ENCODE measurements at regions not wholly inside any gene's neighbourhood (a gene's known extent, or its start where the extent isn't known, plus 50 kb on each side); places are given as distances from the start of the nearest gene placed in this dataset.
"Not testable (repeated sequence)": the region's sequence is repeated elsewhere in the genome, so short reads cannot be mapped to it uniquely, and the experiment has no call there.

GRCh38 chr3:177249203-177249602, 51.9 kb upstream of the TBL1XR1 start:
- Mint-ChIP-seq H3K4me1 (no peaks in the 10 kb centered on the region), H3K36me3 (ENCODE audit: low read depth) (no peaks in the 10 kb centered on the region), H3K27me3 (no peaks in the 10 kb centered on the region), H3K9me3 (peaks cover 3% of the 10 kb centered on the region), H3K4me3 (no peak overlapping the region), H3K27ac (no peak overlapping the region)
- no peak for ATAC-seq (replicated peaks)

- Mint-ChIP-seq H3K36me3 (ENCODE audit: low read depth) (no peaks in the 10 kb centered on the region), H3K27me3 (no peaks in the 10 kb centered on the region)
Observed at GRCh38 chr3:177250151-177250550, 52.9 kb upstream of the TBL1XR1 start.

DNA sequence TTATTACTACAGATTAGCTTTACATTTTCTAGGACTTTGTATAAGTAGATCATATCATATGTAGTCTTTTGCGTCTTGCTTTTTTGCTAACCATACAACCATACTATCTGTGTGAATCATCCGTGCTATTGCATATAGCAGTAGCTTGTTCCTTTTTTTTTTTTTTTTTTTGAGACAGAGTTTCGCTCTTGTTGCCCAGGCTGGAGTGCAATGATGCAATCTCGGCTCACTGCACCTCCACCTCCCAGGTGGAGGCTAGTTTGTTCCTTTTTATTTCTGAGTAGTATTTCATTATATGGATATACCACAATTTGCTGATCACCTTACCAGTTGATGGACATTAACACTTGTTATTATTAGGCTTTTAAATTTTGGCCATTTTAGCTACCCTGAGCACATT, 54.5 kb upstream of the TBL1XR1 start:
- Mint-ChIP-seq H3K36me3 (ENCODE audit: low read depth) (no peaks in the 10 kb centered on the region), H3K27ac (no peak overlapping the region), H3K9me3 (peaks cover 3% of the 10 kb centered on the region), H3K4me1 (no peaks in the 10 kb centered on the region), H3K27me3 (no peaks in the 10 kb centered on the region), H3K4me3 (no peak overlapping the region)
- no peak for ATAC-seq (replicated peaks)

More at GRCh38 chr3:177250151-177250550, 52.9 kb upstream of the TBL1XR1 start:
- peaks cover 3% of the 10 kb centered on the region for H3K9me3 Mint-ChIP-seq
- no peak overlapping the region for H3K4me3 Mint-ChIP-seq
- ATAC-seq (replicated peaks): no peak
- H3K27ac Mint-ChIP-seq: no peak overlapping the region
- no peaks in the 10 kb centered on the region for H3K4me1 Mint-ChIP-seq

GRCh38 chr3:177257006-177257405, 59.7 kb upstream of the TBL1XR1 start:
- H3K4me3 Mint-ChIP-seq: no peak overlapping the region
- H3K36me3 Mint-ChIP-seq (ENCODE audit: low read depth): no peaks in the 10 kb centered on the region
- no peak for ATAC-seq (replicated peaks)
- no peaks in the 10 kb centered on the region for H3K4me1 Mint-ChIP-seq
- H3K27ac Mint-ChIP-seq: no peak overlapping the region
- H3K27me3 Mint-ChIP-seq: no peaks in the 10 kb centered on the region
- H3K9me3 Mint-ChIP-seq: no peaks in the 10 kb centered on the region

- Mint-ChIP-seq H3K9me3 (no peaks in the 10 kb centered on the region), H3K4me1 (no peaks in the 10 kb centered on the region), H3K36me3 (ENCODE audit: low read depth) (no peaks in the 10 kb centered on the region), H3K27ac (no peak overlapping the region), H3K4me3 (no peak overlapping the region), H3K27me3 (no peaks in the 10 kb centered on the region)
- no peak for ATAC-seq (replicated peaks)
Observed at GRCh38 chr3:177257625-177258024, 60.3 kb upstream of the TBL1XR1 start.

DNA sequence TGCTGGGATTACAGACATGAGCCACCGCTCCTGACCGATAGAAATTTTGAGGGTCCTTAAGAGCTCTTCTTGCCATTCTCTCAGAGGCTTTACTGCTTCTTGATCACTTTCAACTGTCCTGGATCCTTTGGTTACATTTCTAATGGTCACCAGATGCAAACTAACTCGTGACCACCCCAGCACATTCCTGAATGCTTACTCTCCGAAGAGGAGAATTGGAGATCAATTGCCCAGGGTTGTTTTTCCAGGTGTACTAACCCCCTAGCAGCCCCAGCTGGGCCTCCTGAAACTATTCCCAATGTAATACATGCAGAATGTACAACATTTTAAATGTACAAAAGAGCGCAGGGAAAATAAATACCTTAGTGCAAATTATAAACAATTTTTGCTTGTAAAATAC, 65.1 kb upstream of the TBL1XR1 start:
- H3K4me3 Mint-ChIP-seq: no peak overlapping the region
- no peaks in the 10 kb centered on the region for H3K4me1 Mint-ChIP-seq
- no peaks in the 10 kb centered on the region for H3K27me3 Mint-ChIP-seq
- H3K9me3 Mint-ChIP-seq: no peaks in the 10 kb centered on the region
- ATAC-seq (replicated peaks): no peak
- no peaks in the 10 kb centered on the region for H3K36me3 Mint-ChIP-seq (ENCODE audit: low read depth)
- H3K27ac Mint-ChIP-seq: no peak overlapping the region

DNA sequence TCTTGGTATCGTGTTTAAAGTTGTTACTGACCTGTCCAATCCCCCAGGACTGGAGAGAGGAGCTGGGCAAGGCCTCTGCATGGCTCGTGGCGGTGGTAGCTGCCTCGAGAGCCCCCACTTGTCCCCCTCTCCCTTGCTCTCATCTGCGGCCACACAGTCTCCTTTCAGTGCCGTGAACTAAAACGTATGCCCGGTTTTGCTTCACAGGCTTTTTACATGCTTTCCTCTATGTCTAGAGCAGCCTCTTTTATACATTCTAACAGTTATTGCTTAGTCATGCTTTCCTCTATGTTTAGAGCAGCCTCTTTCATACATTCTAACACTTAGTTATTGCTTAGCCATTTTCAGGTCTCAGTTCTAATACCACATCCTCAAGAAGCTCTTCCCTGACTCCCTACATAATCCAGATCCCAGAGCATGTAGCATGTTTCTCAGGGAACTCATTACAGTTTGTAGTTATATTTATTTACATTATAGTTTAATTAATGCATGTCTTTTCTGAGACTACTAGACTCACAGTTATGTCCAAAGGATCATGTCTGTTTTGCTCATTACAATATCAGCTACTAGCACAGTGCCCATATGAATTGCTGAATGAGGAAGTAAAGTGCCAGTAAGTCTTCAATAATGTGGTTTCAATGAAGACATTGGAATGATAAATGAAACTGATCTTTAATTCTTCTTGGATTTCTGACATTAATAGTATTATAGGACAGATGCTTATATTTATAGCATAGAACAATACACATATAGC, 66.5 kb upstream of the TBL1XR1 start:
- ATAC-seq (replicated peaks): no peak
- Mint-ChIP-seq H3K4me1 (no peaks in the 10 kb centered on the region), H3K9me3 (no peaks in the 10 kb centered on the region), H3K27me3 (no peaks in the 10 kb centered on the region), H3K27ac (no peak overlapping the region), H3K36me3 (ENCODE audit: low read depth) (no peaks in the 10 kb centered on the region), H3K4me3 (no peak overlapping the region)

DNA sequence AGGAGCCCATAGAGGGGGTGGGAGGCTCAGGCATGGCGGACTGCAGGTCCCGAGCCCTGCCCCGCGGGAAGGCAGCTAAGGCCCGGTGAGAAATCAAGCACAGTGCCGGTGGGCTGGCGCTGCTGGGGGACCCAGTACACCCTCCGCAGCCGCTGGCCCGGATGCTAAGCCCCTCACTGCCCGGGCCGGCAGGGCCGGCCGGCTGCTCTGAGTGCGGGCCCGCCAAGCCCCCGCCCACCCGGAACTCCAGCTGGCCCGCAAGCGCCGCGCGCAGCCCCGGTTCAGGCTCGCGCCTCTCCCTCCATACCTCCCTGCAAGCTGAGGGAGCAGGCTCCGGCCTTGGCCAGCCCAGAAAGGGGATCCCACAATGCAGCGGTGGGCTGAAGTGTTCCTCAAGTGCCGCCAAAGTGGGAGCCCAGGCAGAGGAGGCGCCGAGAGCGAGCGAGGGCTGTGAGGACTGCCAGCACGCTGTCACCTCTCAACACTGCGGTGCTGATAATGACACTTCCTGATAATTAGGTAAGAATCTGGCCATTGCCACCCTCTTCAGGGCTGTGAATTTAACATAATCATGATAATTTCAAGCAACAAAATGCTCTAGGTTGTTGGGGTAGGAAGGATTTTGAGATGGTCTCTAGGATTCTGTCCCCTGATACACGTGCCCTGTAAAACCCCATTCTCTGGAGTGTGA, 74.7 kb upstream of the TBL1XR1 start:
- H3K9me3 Mint-ChIP-seq; H3K4me3 Mint-ChIP-seq; H3K4me1 Mint-ChIP-seq; H3K27me3 Mint-ChIP-seq; ATAC-seq (replicated peaks); H3K27ac Mint-ChIP-seq; H3K36me3 Mint-ChIP-seq (ENCODE audit: low read depth): not testable (repeated sequence)

DNA sequence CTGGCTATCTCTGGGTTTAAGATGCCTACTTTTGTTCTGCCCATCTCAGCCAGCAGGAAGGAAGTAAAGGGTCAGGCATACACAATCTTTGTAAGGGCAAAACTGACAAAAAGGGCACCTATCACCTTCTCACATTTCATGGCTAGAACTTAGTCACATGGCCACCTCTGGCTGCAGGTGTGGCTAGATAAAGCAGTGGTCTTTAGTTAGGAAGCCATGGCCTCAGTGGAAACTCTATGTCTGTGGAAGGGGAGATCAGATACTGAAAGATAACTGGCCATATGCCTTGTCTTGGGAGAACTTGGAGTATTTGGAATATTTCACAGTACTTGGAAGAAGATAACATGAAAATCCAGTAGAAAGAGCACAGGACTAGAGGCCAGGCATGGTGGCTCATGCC, 80.7 kb upstream of the TBL1XR1 start:
- Mint-ChIP-seq H3K4me1 (peaks cover 5% of the 10 kb centered on the region), H3K27me3 (no peaks in the 10 kb centered on the region), H3K4me3 (no peak overlapping the region), H3K27ac (no peak overlapping the region), H3K36me3 (ENCODE audit: low read depth) (no peaks in the 10 kb centered on the region), H3K9me3 (no peaks in the 10 kb centered on the region)
- ATAC-seq (replicated peaks): no peak

DNA sequence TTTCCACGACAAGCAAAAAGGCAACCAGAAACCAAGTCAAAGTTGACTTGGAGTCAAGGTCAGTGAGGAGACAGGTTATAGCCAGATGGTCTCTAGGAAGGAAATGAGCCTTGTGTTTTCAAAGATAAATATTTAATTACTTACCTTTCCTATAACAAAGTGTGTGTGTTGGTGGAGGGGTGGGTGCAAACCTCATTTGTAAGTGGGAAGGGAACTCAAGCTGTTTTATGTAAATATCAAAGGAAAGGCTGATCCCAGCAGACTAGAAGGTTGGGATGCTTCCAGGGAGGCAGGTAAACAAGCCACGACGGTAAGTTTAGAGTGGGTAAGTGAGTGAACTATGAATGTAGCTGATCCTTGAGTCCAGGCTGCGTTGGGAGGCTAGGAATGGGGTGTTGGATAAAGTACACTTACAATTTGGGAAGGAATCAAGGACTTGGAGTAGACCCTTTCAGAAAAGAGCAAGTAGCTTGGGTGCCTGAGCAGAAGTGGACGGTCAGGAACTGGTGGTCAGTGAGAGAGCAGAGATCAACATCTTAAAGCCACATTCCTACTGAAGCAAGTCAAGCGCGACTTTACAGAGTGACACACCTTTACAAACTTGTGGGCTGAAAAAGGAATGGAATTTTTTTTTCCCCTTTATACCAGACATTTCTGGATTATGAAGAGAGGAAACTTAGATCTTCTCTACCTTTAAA, 82.0 kb upstream of the TBL1XR1 start:
- Mint-ChIP-seq H3K27me3 (no peaks in the 10 kb centered on the region), H3K4me3 (no peak overlapping the region), H3K9me3 (no peaks in the 10 kb centered on the region), H3K27ac (peak overlapping the region; percentile 63), H3K4me1 (peaks cover 5% of the 10 kb centered on the region), H3K36me3 (ENCODE audit: low read depth) (no peaks in the 10 kb centered on the region)
- ATAC-seq (replicated peaks): no peak

GRCh38 chr3:177281292-177282118, 84.2 kb upstream of the TBL1XR1 start:
- H3K4me1 Mint-ChIP-seq: peaks cover 10% of the 10 kb centered on the region
- H3K4me3 Mint-ChIP-seq: no peak overlapping the region
- H3K9me3 Mint-ChIP-seq: no peaks in the 10 kb centered on the region
- no peaks in the 10 kb centered on the region for H3K36me3 Mint-ChIP-seq (ENCODE audit: low read depth)
- H3K27me3 Mint-ChIP-seq: no peaks in the 10 kb centered on the region
- H3K27ac Mint-ChIP-seq: peak overlapping the region; percentile 46
- ATAC-seq (replicated peaks): no peak

DNA sequence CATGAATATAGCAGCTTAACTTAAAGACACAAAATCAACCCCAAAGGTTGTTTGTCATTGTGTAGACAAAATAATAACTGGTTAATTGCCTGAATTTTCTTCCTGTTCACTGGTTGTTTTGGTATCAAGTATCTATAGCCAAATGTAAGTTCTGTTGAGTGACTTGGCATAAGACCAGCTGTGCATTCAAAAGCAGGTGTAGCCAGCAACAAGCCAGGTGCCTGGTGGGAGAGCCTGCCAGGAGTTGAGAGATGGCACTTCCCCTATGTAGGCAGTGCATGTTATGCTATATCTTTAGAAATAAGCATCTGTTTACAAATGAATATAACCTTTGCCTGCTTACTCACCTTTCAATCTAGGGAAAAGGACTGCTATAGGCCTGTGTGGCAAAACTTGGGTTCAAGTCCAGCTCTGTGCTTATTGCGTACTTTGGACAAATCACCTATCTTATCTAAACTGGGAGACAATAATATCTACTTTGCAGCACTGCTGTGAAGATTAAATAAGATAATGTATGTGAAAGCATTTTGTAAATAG, 84.9 kb upstream of the TBL1XR1 start:
- H3K27ac Mint-ChIP-seq: no peak overlapping the region
- ATAC-seq (replicated peaks): no peak

GRCh38 chr3:177283983-177284382, 86.7 kb upstream of the TBL1XR1 start:
- H3K9me3 Mint-ChIP-seq: no peaks in the 10 kb centered on the region
- H3K27ac Mint-ChIP-seq: no peak overlapping the region
- no peaks in the 10 kb centered on the region for H3K27me3 Mint-ChIP-seq
- H3K4me3 Mint-ChIP-seq: peak overlapping the region; percentile 28
- ATAC-seq (replicated peaks): no peak
- H3K36me3 Mint-ChIP-seq (ENCODE audit: low read depth): no peaks in the 10 kb centered on the region
- peaks cover 10% of the 10 kb centered on the region for H3K4me1 Mint-ChIP-seq

More for the DNA sequence above, 84.9 kb upstream of the TBL1XR1 start:
- Mint-ChIP-seq H3K4me1 (peaks cover 10% of the 10 kb centered on the region), H3K36me3 (ENCODE audit: low read depth) (no peaks in the 10 kb centered on the region), H3K9me3 (no peaks in the 10 kb centered on the region), H3K27me3 (no peaks in the 10 kb centered on the region), H3K4me3 (no peak overlapping the region)

DNA sequence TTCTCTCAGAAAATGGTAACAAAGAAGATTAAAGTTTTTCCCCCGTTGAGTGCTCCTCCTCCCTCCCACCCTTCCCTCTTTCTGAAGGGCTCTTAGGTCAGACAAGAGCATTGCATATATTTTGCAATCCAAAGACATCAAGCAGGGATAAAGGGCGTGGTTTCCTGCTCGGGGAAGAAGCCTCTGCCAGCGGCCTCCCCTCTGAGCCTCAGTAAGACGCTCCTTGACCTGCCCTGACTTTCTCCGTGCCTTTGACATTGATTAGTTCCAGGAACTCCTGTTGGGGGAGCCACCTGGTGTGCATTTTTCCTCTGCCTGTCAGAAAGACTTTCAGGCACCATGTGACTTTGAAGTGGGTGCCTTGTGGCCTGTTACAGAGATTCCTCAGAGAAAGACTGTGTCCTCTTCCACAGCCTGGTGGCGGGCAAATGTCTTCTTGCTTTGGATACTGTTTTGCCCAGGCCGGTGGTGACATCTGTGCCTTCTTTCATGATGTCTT, 87.2 kb upstream of the TBL1XR1 start:
- Mint-ChIP-seq H3K9me3 (no peaks in the 10 kb centered on the region), H3K36me3 (ENCODE audit: low read depth) (no peaks in the 10 kb centered on the region), H3K27ac (no peak overlapping the region), H3K27me3 (no peaks in the 10 kb centered on the region), H3K4me3 (peak overlapping the region; percentile 28), H3K4me1 (peaks cover 10% of the 10 kb centered on the region)
- peak; percentile 91 for ATAC-seq (replicated peaks)
